ENCODE measurements at regions not wholly inside any gene's neighbourhood (a gene's known extent, or its start where the extent isn't known, plus 50 kb on each side); places are given as distances from the start of the nearest gene placed in this dataset.
A peak's percentile ranks its signal among the peaks of the same experiment; 100 is the strongest.

DNA sequence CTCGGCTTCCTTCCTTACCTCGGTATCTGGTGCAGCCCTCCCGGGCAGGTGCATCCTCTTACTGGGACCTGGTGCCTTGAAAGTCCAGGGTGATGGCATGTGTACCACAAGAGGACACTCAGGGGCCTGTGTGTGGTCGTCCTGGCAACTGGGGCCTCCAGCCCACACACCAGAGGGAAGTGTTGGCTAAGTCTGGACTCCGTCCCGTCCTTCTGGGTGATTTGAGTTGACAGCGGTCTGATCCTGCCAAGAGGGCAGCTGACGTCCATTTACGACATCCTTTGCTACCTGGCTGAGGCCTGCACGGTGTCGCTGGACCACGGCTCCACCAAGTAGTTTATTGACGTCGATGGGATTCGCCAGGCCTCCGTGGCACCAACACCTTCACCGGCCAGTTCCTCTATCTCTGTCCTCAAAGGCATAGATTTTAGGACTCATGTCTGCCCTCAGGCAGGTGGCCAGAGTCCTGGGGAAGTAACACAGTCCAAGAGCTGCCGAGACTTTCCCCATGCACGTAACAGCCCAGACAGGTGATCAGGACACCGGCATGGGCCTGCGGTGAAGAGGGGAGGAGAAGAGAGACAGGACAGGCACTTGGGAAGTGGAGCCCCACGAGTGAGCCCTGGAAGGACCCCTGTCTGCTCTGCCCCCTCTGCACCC lies 186.0 kb upstream of the HDAC4 start:
- FAIRE-seq: no peak
- 63 to 73% methylated on average over 22 of the region's 22 CpGs for WGBS, 2 donors
- Histone ChIP-seq H3K27ac (no peak overlapping the region), H3K9me3 (no peaks in the 10 kb centered on the region), H3K4me1 (no peaks in the 10 kb centered on the region), H3K4me3 (no peak overlapping the region), H3K27me3 (no peaks in the 10 kb centered on the region), H3K36me3 (no peaks in the 10 kb centered on the region)
- TF ChIP-seq, protein P1, sequence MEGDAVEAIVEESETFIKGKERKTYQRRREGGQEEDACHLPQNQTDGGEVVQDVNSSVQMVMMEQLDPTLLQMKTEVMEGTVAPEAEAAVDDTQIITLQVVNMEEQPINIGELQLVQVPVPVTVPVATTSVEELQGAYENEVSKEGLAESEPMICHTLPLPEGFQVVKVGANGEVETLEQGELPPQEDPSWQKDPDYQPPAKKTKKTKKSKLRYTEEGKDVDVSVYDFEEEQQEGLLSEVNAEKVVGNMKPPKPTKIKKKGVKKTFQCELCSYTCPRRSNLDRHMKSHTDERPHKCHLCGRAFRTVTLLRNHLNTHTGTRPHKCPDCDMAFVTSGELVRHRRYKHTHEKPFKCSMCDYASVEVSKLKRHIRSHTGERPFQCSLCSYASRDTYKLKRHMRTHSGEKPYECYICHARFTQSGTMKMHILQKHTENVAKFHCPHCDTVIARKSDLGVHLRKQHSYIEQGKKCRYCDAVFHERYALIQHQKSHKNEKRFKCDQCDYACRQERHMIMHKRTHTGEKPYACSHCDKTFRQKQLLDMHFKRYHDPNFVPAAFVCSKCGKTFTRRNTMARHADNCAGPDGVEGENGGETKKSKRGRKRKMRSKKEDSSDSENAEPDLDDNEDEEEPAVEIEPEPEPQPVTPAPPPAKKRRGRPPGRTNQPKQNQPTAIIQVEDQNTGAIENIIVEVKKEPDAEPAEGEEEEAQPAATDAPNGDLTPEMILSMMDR (IDR thresholded peaks at IDR 0.05): no peak
- peak in 1 of 6 donors; percentile 46 for DNase-seq
- no peak for ATAC-seq
- intact Hi-C loops (cut with DNase I): no loop called here

DNA sequence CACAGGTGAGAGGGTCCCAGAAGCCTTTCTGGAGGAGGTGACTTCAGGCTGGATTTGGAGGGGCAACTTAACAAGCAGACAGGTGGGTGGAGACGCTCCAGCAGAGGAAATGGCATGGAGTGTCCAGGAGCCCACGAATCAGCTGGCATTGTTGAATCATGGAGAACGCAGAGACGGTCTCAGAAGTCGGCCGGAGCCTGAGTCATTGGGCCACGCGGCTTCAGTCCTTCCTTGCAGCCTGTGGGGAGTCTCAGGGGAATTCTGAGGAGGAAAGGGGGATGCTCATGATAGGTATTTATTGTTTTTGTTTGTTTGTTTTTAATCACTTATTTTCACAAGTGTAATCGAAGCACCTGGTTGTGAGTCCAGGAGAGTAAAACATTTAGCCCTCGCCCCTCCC lies 184.6 kb upstream of the HDAC4 start:
- ATAC-seq (no peak), DNase-seq (no peak), FAIRE-seq (no peak)
- no peaks in the 10 kb centered on the region for H3K27me3 ChIP-seq
- H3K4me3 ChIP-seq: no peak overlapping the region
- intact Hi-C loops (cut with DNase I): no loop called here
- TF ChIP-seq, protein P1 (IDR thresholded peaks at IDR 0.05): no peak
- H3K36me3 ChIP-seq: no peaks in the 10 kb centered on the region
- no peaks in the 10 kb centered on the region for H3K4me1 ChIP-seq
- no peaks in the 10 kb centered on the region for H3K9me3 ChIP-seq
- H3K27ac ChIP-seq: no peak overlapping the region
- 36 to 51% methylated on average over 10 of the region's 10 CpGs for WGBS, 2 donors

DNA sequence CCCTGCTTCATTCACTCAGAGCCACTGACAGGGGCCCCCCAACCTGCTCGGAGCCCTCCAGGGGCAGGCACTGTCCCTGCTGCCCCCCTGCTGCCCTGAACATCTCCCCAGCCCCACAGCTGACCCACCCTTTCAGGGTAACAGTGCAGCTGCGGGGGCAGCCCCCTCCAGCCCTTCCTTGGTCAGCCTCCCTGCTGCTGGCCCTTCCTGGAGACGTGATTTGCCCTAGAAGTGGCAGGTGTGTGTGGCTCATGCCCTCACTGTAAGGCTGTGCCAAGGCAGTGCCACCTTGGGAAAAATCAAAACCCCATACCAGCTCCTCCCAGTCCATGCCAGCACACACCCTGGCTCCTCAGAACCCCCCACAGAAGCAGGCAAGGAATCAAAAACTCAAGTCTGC lies 184.2 kb upstream of the HDAC4 start:
- intact Hi-C loops (cut with DNase I): no loop called here
- Histone ChIP-seq H3K27ac (no peak overlapping the region), H3K36me3 (no peaks in the 10 kb centered on the region), H3K27me3 (no peaks in the 10 kb centered on the region), H3K4me1 (no peaks in the 10 kb centered on the region), H3K4me3 (no peak overlapping the region), H3K9me3 (no peaks in the 10 kb centered on the region)
- no peak for ATAC-seq
- 36 to 55% methylated on average over 3 of the region's 3 CpGs for WGBS, 2 donors
- TF ChIP-seq, protein P1 (IDR thresholded peaks at IDR 0.05): no peak
- no peak for FAIRE-seq
- peak in 1 of 6 donors; percentile 46 for DNase-seq

DNA sequence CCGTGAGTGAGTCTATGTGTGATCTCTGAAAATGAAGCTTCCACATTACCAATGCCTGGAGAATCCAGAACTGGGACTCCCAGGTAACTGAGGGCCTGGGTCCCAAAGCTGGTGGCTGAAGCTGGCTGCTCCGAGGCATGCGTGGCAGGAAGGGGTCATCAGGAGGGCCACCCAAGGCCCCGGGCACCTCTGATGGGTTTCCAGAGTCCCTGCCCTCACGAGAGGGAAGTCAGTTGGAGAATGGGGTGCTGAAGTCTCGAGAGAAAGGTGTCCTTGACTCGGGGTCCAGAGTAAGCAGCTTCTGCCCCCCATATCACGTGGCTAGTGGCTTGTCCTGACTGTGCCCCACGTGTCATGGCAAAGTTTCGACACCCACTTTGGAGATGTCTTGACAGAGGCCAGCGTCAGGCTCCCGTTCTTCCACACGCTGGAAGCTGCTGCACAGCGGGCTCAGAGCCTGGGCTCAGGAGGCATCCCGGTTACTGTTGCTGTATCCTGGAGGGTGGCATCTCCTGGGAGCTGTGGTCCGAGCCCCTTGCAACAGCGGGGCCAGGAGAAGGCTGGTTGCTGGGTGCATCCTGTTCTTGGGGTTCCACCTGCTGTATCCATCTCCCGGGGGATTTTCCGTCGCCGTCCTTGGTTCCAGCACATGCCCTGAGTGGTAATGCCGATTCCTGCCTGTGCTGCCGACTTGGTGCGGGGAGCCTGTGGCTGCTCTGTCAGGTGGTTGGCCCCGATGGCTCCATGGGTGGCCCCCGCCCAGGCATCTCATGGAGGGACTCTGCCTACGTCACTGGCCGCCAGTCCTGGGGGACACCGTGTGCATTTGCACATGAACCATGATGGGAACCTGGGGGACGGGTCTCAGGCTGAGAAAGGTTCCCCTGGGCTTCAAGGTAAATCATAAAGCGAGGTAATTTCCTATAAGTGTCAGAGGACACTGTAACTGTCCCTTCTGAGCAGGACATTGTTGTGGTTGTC lies 183.3 kb upstream of the HDAC4 start:
- TF ChIP-seq, protein P1 (IDR thresholded peaks at IDR 0.05): no peak
- DNase-seq (peak in 1 of 6 donors; percentile 48), ATAC-seq (no peak), FAIRE-seq (no peak)
- no peaks in the 10 kb centered on the region for H3K9me3 ChIP-seq
- WGBS, 2 donors: 65 to 79% methylated on average over 31 of the region's 31 CpGs
- H3K36me3 ChIP-seq: no peaks in the 10 kb centered on the region
- no peaks in the 10 kb centered on the region for H3K4me1 ChIP-seq
- no peak overlapping the region for H3K4me3 ChIP-seq
- H3K27me3 ChIP-seq: no peaks in the 10 kb centered on the region
- H3K27ac ChIP-seq: no peak overlapping the region
- intact Hi-C loops (cut with DNase I): no loop called here

Data from pancreas (tissue), 10 donors.